AG08396 (cell line): ENCODE measurements at regions not wholly inside any gene's neighbourhood (a gene's known extent, or its start where the extent isn't known, plus 50 kb on each side); places are given as distances from the start of the nearest gene placed in this dataset.
"Not testable (repeated sequence)": the region's sequence is repeated elsewhere in the genome, so short reads cannot be mapped to it uniquely, and the experiment has no call there.

ENCODE experiments used
- DNase-seq: peaks from one replicate; pipeline ENCODE4 v3.0.0; 2012; ENCODE audit warnings: low spot score, mixed read lengths

DNA sequence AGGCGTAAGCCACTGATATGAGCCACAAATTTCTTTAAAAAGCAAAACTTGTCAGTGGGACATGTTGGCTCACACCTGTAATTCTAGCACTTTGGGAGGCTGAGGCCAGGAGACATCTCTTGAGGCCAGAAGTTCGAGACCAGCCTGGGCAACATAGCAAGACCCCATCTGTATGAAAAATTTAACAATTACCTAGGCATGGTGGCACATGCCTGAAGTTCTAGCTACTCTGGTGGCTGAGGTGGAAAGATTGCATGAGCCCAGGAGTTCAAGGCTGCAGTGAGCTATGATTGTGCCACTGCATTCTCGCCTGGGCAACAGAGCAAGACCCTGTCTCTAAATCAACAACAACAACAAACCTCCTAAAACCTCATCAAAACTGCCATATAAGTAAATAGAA, 147.6 kb upstream of the BARHL2 start:
- no peak for DNase-seq

DNA sequence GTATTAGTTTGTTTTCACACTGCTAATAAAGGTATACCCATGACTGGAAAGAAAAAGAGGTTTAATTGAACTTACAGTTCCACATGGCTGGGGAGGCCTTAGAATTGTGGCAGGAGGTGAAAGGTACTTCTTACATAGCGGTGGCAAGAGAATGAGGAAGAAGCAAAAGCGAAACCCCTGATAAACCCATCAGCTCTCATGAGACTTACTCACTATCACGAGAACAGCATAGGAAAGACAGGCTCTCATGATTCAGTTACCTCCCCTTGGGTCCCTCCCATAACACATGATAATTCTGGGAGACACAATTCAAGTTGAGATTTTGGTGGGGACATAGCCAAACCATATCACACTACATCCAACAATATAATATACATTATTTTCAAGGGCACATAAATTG, 145.7 kb upstream of the BARHL2 start:
- DNase-seq = no peak

DNA sequence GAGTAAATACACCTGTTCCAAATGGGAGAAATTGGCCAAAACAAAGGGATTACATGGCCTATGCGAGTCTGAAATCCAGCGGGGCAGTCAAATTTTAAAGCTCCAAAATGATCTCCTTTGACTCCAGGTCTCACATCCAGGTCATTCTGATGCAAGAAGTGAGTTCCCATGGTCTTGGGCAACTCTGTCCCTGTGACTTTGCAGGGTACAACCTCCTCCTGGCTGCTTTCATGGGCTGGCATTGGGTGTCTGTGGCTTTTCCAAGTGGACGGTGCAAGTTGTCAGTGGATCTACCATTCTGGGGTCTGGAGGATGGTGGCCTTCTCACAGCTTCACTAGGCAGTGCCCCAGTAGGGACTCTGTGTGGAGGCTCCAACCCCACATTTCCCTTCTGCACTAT, 144.3 kb upstream of the BARHL2 start:
- DNase-seq = not testable (repeated sequence)

DNA sequence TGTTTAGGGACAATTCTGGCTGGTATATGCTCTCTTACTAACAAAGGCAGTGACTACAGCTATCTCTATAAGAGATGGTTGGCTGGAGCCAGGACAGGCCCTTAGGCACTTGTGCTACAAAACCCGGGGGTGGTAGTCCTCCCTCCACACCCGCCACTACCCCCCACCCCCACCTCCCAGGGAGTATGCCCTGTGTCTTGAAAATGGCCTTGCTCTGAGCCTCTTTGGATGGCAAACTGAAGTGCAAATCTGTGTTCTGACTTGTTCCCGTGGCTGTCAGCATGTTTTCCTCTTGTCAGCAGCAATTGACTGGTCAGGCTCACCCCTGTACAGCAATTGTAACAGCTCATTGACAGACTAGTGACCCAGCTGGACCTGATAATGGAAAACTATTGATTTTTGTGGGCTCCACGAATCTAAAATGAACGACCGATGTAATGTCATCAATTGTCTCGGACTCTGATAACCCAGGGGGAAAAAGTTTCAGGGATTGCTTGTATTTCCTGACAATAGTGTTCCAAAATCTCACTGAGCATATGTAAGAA, 139.4 kb upstream of the BARHL2 start:
- DNase-seq = no peak

DNA sequence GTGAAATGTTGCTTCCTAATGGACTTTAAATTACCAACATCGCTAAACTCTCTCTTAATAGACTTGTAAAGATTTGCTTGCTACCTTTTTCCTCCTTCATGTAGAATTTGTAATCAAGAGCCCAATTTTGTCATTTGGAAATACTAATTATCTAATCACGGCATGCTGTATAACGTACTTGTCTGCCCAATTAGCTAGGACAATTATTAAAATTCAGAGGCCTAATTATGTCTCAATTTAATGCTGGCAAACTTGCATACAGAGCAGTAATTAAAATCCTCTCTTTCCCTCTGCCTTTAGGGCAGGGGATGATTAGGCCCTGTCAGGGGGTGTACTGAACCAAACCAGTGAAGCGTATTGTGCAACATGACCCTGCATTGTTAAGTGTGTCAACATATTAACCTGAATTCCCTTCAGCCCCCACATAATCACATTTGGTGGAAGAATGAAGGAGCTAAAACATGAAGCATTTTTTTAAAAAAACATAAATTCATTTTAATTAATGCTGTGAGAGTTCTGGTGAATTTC, 137.4 kb upstream of the BARHL2 start:
- DNase-seq = no peak

DNA sequence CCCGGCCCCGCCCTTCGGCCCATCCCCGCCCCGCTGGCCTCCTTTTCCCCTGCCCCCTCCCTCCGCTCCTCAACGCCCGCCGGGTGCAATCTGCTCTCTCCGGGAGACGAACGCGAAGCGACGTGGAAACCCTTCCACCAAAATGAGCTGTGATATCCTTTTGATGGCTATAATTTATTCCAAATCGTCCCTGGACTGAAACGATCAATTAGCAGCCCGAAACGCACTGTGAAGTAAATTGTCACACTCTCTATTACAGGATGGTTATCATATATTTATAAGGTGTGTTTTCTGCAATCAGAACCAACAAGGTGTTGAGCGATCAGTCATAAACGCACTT, 134.6 kb upstream of the BARHL2 start:
- no peak for DNase-seq

DNA sequence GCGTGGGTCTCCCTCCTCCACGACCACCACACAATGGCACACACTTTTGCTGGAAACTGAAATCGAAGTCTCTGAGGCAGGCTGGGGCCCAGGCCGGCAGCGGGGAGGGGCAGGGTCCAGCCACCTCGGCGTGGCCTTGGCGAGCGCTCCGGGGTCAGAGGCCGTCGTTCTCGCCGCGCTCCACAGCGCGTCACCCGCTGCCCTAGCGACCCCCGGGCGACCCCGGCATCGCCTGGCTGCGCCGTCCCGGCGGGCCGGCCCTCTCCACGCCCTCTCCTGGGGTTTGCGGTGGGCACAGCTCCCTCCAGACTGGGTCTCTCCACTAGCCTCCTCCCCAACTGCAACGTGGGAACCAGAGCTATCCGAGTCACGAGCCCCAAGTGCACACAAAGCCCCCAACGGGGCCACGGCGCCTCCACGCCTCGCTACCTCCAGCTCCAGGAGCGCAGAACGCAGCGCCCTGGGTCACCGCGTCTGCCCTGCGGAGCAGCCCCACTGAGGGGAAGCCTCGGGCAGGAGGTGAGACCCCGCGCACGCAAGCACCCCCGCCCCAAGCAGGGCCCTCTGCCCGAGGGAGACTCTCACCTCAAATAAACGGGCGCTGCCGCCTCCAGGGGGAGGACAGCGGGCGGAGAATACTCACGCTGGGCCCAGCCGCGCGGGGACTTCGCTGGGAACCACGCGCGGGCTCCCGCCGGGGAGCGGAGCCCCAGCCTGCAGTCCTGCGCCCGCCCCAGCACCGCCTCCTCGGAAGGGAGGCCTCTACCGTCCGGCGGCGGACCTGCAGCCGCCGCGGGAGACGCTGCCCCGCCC, 134.0 kb upstream of the BARHL2 start:
- DNase-seq = peak; percentile 95

DNA sequence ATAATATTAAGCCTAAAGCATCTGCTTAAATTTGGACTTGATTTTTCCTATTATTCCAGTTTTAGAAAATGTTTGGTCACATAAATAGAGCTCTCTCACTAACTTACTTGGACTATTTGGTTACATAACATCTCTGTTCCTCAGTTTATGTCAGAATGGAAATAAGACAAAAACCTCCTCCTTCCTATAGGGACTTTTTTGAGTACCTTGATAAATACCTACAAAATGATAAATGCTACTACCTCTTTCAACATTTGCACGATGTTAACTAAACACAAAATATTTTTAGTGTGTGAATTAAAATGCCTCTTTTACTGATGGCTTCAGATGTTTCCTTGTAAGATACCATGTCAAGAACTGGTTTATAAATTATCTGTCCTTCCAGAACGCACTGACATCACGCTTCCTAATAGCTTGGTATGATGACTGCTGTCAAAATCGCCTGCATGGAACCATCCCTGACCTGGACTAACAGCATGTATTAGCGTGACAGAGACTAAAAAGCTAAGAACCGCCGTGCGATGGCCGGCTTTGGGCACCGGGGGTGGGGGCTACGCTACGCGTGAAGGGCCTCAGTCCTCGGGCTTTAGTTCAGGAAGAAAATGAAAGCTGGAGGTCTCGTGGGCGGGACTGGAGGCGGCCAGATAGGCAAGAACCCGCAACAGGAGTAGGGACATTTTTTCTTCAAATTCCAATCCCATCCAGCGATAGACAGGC, 133.2 kb upstream of the BARHL2 start:
- peak; percentile 39 for DNase-seq

DNA sequence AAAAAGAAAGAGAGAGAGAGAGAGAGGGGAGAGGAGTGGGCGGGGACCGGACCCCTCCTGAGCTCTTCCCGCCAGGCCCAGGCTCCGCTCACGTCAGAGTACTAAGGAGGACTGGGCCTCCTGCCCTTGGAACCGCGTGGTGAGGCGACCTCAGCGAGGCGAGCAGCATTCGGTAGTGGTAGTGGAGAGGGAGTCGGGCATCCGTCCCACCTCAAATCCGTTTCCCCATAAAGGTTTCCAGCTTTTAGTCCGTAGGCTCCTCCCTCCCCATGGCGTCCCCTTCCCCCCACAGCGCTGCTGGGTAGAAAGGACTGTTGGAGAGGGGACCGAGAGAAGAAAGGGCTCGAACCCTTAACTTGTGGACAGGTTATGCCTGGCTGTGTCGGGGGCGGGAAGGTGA, 124.4 kb upstream of the BARHL2 start:
- no peak for DNase-seq

DNA sequence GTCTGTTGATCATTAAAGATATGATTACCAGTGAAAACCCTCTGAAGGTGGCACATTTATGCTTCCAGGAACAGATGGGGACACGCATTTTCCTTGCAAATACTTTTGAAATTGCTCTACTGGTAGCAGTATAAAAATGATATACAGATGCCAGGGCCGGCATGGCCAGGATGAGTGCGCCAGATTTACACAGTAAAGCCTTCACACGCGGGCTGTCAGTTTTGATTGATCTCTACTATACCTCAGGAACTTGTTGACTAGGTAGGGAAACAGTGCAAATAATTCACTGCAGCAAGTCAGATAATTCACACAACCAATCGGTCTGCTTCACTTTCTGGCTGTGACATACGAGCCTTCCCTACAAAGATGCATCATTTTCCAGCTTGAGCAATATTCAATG, 123.2 kb upstream of the BARHL2 start:
- no peak for DNase-seq

DNA sequence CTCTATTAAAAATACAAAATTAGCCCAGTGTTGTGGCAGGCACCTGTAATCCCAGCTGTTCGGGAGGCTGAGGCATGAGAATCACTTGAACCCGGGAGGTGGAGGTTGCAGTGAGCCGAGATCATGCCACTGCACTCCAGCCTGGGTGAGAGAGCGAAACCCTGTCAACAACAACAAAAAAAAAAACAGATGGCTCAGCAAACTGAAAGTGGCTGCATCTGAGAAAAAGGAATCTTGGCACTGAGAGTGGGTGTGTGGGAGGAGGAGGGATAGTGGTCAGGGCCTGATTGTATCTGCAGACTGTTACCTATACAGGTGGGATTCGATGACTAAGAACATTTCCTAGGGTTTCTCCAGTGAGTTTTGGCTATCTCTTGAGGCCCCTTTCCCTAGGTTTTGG, 122.2 kb upstream of the BARHL2 start:
- no peak for DNase-seq

DNA sequence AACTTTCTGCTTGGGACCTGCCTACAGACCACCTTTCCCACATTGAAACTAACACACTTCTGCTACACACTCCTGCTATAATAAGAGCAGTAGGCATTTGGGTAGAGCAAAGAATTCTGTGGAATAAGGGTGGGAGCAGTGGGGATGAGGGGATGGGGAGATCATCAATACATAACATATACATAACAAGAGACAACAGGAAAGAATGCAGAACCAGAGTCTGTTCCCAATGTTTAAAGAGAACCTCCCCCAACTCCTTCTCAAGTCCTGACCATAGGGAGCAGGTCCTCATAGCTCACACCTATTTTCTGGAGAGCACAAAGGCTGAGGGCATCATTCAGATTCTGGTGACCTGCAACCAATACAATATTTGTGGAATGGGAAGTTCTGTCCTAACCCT, 121.6 kb upstream of the BARHL2 start:
- DNase-seq = no peak

DNA sequence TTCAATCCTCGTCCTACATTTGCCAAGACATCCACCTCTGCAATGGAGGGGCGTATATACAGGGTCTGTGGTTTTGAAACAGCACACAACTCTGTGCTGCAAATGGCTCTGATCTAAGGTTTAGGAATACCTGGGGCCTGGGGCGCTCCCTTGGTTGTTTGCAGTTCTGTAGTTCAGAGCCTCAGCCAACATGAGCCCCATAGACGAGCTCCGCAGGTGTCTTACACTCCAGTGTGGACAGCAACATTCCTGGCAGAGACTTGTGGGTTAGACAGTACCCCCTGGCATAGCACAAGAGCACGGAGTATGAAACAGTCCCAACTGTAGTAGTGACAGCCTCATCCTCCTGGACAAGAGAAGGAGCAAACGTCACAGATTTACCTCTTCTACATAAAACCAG, 120.3 kb upstream of the BARHL2 start:
- no peak for DNase-seq

DNA sequence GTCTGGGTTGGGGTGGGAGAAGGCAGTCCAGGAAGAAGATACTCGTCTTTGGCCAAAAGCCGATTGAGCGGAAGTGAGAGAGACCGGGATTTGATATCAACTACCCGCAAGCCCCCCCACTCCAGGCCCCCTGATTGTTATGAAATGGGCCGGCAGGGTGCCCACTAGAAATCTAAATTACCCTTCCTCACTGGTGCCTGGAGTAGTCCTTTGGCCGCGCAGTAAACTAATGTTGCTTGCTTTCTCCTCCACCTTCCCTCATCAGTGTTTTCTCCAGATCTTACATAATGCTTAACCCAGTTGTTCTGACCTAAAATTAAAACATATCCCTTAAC, 119.2 kb upstream of the BARHL2 start:
- no peak for DNase-seq

DNA sequence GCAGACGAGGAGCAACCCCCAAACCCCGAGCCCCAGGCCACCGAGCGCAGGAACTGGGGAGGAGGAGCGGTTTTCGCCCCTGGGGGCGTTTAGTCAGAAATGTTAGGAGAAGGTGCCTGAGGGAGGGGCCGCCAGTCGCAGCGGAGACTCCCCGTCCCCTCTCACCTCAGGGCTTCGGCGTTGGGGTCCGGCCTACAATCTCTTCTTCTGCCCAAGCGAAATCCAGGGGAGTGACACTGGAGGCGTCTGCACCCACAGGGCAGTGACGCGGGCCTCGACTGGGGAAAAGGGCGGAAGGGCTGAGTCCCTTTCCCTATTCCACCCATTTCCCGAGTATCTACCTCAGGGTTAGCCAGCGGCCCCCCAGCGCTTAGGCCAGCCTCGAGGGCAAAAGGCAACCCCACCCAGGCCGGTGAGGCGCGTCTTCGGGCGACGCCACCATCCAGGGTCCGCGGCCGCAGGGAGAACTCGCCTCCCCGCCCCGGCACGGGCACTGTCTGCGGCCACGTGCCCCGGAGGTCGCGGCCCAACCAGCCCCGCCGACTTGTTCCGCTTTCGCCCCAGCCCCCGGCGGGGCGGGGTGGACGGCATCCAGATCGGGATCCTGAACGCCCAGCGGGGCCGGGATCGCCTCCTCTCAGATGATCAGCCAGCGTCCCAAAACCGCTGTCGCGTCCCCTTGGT, 118.7 kb upstream of the BARHL2 start:
- no peak for DNase-seq

DNA sequence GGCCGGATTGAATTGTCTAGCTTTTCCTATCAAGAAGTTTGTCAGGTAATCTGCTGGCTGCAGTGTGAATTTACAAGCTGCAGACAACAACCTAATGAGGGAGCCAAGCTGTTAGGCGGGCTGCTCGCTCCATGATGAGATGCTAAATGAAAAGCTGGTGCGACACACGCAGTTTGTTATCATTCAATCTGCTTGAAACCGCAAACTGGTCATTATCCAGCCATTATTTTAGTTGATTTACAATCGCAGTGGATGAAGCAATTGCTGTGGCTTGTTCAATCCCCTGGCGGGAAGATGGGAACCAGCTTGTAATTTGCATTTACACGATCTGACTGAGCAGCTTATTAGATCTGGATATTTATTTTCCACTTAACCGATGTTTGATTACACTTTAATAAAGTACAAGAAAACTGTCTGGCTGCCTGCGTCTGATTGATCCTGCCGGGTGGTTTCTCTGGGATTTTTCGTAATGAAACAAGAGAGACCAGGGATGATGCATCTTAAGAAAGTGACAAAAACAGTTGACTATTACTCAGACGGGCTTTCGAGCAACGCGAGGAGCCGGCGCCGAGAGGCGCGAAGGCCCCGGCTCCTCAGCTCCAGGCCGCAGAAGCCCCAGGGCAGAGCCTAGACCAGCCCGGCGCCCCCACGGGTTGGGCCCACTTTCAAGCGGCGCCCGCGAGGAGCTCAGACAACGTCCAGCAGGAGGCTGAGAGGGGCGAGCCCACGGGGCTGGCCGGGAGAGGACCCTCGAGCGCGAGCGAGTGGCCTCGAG, 118.0 kb upstream of the BARHL2 start:
- DNase-seq = peak; percentile 17

DNA sequence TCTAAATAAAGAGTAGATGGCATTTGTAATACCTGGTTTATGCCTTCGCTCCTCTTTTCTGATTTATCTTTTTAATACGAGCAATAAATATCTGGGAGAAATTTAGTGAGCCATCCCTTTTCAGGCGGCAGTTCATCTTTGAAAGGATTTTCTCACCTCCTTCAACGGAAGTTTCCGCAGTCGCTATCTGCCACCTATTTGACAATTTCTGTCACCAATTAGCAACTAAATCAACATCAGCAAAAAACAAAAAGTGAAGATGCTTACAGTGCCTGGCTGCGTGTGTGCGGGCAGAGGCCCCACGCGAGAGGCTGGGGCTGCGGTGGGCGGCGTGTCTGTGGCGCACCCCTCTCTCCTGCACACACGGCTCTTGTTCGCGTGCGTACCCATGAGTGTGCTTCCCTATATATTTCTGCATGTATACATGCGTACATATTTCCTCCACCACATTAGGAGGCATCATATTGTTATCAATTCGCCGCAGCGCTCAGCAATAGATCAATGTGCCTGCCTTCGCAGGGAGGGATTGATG, 117.3 kb upstream of the BARHL2 start:
- DNase-seq = no peak

DNA sequence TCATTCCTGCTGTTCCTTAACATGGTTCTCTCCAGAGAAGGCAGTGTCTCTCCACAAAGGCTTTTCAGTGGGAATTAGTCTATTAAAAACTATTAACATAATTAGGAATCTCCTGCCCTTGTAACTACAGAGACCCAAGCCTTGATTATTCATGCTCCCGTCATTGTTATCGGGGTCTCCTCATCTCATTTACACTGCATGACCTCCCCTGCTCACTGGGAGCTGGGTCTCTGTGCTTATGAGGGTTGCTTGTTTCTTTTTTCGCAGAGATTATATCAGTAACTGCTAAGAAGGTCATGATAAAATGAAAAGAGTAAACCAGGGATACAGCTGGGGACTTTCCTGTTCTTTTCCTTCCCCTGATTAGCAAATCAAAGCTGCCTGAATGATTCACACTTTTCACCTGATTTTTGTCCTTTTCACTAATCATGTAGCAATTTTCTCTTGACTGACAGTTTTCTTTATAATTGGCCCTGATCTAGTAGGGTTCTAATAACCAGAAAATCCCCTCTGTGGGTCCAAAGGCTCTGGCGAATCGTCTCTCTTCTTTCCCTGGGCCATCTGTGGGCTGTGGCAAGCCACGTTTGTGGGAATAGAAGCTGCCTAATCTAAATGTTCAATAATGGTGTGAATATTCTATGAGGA, 116.5 kb upstream of the BARHL2 start:
- no peak for DNase-seq

DNA sequence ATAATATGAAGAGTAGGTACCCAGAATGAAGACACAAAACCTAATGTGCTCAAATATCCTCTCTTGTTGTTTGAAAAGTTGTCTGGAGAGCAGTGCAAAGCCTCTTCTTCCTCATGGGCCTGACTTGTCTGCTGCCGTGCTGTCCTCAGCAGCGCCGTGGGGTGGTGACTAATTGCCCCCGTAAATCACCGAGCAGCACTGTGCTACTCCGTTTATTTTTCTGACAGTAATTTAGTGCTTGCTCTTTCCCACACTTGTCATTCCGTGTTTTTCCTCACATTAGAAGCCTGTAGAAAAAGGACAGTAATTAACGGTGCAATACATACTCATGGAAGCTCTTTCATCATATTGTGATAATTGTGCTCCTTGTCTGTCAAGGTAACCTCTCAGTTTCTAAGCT, 114.8 kb upstream of the BARHL2 start:
- DNase-seq = no peak

DNA sequence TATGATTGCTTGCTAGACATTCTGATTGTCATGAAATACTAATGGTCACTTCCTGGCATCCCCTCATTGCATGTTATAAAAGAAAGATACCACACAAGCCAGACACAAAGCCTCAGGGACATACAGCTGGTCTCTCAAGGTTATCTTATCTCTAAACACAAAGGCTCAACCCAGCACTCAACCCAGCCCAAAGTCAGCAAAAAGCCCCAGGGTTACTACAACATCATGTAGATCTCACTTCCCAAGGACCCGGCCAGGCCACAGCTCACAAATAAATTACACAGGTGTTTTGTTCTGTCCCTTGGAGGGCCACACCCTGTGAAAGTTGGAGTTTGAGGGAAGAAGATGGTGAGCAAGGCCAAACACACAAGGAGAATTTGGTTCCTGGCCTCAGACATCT, 109.7 kb upstream of the BARHL2 start:
- no peak for DNase-seq

DNA sequence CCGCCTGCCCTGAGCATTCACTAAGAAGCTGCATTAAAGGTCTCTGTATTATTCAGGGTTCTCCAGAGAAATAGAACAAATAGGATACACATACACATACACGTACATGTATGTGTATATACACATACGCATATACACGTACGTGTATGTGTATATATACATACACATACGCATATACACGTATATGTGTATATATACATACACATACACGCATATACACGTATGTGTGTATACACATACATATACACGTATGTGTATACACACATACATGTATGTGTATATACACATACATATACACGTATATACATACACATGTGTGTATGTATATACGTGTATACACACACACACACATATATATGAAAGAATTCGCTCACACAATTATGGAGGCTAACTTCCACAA, 108.9 kb upstream of the BARHL2 start:
- no peak for DNase-seq
